ENCODE measurements at regions not wholly inside any gene's neighbourhood (a gene's known extent, or its start where the extent isn't known, plus 50 kb on each side); places are given as distances from the start of the nearest gene placed in this dataset.

GRCh38 chr4:170214731-170215130 is 125.0 kb upstream of the AADAT start:
- no peak for FAIRE-seq
- no peak for ATAC-seq
- POLR2A ChIA-PET = no interaction called here

DNA sequence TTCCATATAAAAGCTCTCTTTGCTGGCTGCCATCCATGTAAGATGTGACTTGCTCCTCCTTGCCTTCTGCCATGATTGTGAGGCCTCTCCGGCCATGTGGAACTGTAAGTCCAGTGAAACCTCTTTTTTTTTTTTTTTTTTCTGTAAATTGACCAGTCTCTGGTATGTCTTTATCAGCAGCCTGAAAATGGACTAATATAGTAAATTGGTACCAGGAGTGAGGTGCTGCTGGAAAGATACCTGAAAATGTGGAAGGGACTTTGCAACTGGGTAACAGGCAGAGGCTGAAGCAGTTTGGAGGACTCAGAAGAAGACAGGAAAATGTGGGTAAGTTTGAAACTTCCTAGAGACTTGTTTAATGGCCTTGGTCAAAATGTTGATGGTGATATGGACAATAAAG is 124.3 kb upstream of the AADAT start:
- Histone ChIP-seq H3K4me1 (no peaks in the 10 kb centered on the region), H3K4me3 (no peak overlapping the region), H3K4me2 (no peak overlapping the region), H3K9me3 (no peaks in the 10 kb centered on the region), H3K27ac (no peak overlapping the region)
- ATAC-seq (no peak), FAIRE-seq (no peak), DNase-seq (ENCODE audit: low read depth in 1 of 2, low spot score in 1 of 2) (no peak)
- ChIA-PET POLR2A (no interaction called here), CTCF (no interaction called here)
- TF ChIP-seq MAX (IDR thresholded peaks at IDR 0.05) (no peak), FOSB (CRISPR knock-in tag; IDR thresholded peaks at IDR 0.05) (no peak), BCL3 (IDR thresholded peaks at IDR 0.05) (no peak), RFX5 (IDR thresholded peaks at IDR 0.05) (no peak), FOXS1 (CRISPR knock-in tag; IDR thresholded peaks at IDR 0.05) (no peak), JUNB (IDR thresholded peaks at IDR 0.05) (no peak), PHF8 (IDR thresholded peaks at IDR 0.05; ENCODE audit: borderline replicate concordance, low read depth) (no peak), ZNF302 (CRISPR knock-in tag; IDR thresholded peaks at IDR 0.05) (no peak), PBX3 (IDR thresholded peaks at IDR 0.05) (no peak), EHMT2 (IDR thresholded peaks at IDR 0.05; ENCODE audit: low read depth) (no peak), TFCP2L1 (CRISPR knock-in tag; IDR thresholded peaks at IDR 0.05) (no peak), MAZ (IDR thresholded peaks at IDR 0.05; ENCODE audit: borderline replicate concordance, low read depth, low read length) (no peak), CHD2 (IDR thresholded peaks at IDR 0.05; ENCODE audit: low read length, partially characterized antibody) (no peak), RNF2 (IDR thresholded peaks at IDR 0.05; ENCODE audit: borderline replicate concordance, low read depth) (no peak), CBX8 (IDR thresholded peaks at IDR 0.05) (no peak)
- TF ChIP-seq, protein P1, sequence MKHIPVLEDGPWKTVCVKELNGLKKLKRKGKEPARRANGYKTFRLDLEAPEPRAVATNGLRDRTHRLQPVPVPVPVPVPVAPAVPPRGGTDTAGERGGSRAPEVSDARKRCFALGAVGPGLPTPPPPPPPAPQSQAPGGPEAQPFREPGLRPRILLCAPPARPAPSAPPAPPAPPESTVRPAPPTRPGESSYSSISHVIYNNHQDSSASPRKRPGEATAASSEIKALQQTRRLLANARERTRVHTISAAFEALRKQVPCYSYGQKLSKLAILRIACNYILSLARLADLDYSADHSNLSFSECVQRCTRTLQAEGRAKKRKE (CRISPR knock-in tag; IDR thresholded peaks at IDR 0.05; ENCODE audit: low read depth) = no peak
- TF ChIP-seq, protein P2, sequence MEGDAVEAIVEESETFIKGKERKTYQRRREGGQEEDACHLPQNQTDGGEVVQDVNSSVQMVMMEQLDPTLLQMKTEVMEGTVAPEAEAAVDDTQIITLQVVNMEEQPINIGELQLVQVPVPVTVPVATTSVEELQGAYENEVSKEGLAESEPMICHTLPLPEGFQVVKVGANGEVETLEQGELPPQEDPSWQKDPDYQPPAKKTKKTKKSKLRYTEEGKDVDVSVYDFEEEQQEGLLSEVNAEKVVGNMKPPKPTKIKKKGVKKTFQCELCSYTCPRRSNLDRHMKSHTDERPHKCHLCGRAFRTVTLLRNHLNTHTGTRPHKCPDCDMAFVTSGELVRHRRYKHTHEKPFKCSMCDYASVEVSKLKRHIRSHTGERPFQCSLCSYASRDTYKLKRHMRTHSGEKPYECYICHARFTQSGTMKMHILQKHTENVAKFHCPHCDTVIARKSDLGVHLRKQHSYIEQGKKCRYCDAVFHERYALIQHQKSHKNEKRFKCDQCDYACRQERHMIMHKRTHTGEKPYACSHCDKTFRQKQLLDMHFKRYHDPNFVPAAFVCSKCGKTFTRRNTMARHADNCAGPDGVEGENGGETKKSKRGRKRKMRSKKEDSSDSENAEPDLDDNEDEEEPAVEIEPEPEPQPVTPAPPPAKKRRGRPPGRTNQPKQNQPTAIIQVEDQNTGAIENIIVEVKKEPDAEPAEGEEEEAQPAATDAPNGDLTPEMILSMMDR (IDR thresholded peaks at IDR 0.05) = no peak
- 0% methylated on average over 1 of the region's 1 CpG for WGBS (ENCODE audit: missing lambda C conversion rate)

More at GRCh38 chr4:170214731-170215130, 125.0 kb upstream of the AADAT start:
- no peak overlapping the region for H3K4me3 ChIP-seq
- H3K4me1 ChIP-seq = no peaks in the 10 kb centered on the region
- CTCF ChIA-PET = no interaction called here
- H3K4me2 ChIP-seq = no peak overlapping the region
- 5% methylated on average over 1 of the region's 1 CpG for WGBS (ENCODE audit: missing lambda C conversion rate)
- TF ChIP-seq MAZ (IDR thresholded peaks at IDR 0.05; ENCODE audit: borderline replicate concordance, low read depth, low read length) = no peak
- no peak for TF ChIP-seq RARB (CRISPR knock-in tag; IDR thresholded peaks at IDR 0.05)
- TF ChIP-seq BCL3 (IDR thresholded peaks at IDR 0.05) = no peak
- TF ChIP-seq HDAC2 (IDR thresholded peaks at IDR 0.05) = no peak
- no peak for TF ChIP-seq FOXS1 (CRISPR knock-in tag; IDR thresholded peaks at IDR 0.05)
- TF ChIP-seq EP300 (IDR thresholded peaks at IDR 0.05) = no peak
- no peak for TF ChIP-seq RNF2 (IDR thresholded peaks at IDR 0.05; ENCODE audit: borderline replicate concordance, low read depth)
- TF ChIP-seq POLR2A (IDR thresholded peaks at IDR 0.05; ENCODE audit: low read length) = no peak
- no peak for TF ChIP-seq SMC3 (IDR thresholded peaks at IDR 0.05)
- no peak for TF ChIP-seq HEYL (CRISPR knock-in tag; IDR thresholded peaks at IDR 0.05)
- no peak for TF ChIP-seq HOXB5 (CRISPR knock-in tag; IDR thresholded peaks at IDR 0.05)
- TF ChIP-seq POLR2AphosphoS2 (conservative IDR thresholded peaks at IDR 0.05; ENCODE audit: low read length) = no peak
- DNase-seq (ENCODE audit: low read depth in 1 of 2, low spot score in 1 of 2) = no peak
- no peak overlapping the region for H3K27ac ChIP-seq
- H3K9me3 ChIP-seq = no peaks in the 10 kb centered on the region

All from A549 (cell line).